Astrocyte (in vitro differentiated cells and primary cell): ENCODE measurements at regions not wholly inside any gene's neighbourhood (a gene's known extent, or its start where the extent isn't known, plus 50 kb on each side); places are given as distances from the start of the nearest gene placed in this dataset.

Experiments
- DNase-seq: peaks from one replicate; pipeline ENCODE4 v3.0.0-alpha.2; 2010; ENCODE audit warnings: low read depth
- FAIRE-seq: peaks from 2 replicates; lab custom pipeline; 2011; peaks lifted over from hg19 to GRCh38; lab: Jason Lieb, UNC
- H2AFZ ChIP-seq: 2 replicates; pipeline ENCODE4 v1.6.0; 2012; ENCODE audit warnings: low read depth, low read length, inconsistent platforms
- H3K27ac ChIP-seq: 2 replicates; pipeline ENCODE4 v1.5.1; 2011; ENCODE audit warnings: low read depth, low read length, inconsistent platforms
- H3K27me3 ChIP-seq: 2 replicates; pipeline ENCODE4 v1.6.0; 2011; ENCODE audit warnings: low read length, inconsistent platforms; ENCODE audit not compliant: insufficient read depth
- H3K36me3 ChIP-seq: 2 replicates; pipeline ENCODE4 v1.5.1; 2011; ENCODE audit warnings: low read length, inconsistent platforms; ENCODE audit not compliant: insufficient read depth
- H3K4me1 ChIP-seq: 2 replicates; pipeline ENCODE4 v1.5.1; 2011; ENCODE audit warnings: low read length, inconsistent platforms; ENCODE audit not compliant: insufficient read depth
- H3K4me2 ChIP-seq: 2 replicates; pipeline ENCODE4 v1.6.0; 2012; ENCODE audit warnings: low read length, inconsistent platforms
- H3K4me3 ChIP-seq: 2 replicates; pipeline ENCODE4 v1.5.1; 2011; ENCODE audit warnings: low read depth, mild to moderate bottlenecking, low read length, inconsistent platforms; ENCODE audit not compliant: insufficient read depth
- H3K79me2 ChIP-seq: 2 replicates; pipeline ENCODE4 v1.6.0; 2012; ENCODE audit warnings: mild to moderate bottlenecking, low read length, inconsistent platforms; ENCODE audit not compliant: insufficient read depth
- H3K9ac ChIP-seq: 2 replicates; pipeline ENCODE4 v1.6.0; 2012; ENCODE audit warnings: mild to moderate bottlenecking, low read length, inconsistent platforms
- H3K9me3 ChIP-seq: 2 replicates; pipeline ENCODE4 v1.5.1; 2012; ENCODE audit warnings: low read depth, mild to moderate bottlenecking, low read length, inconsistent platforms; ENCODE audit not compliant: insufficient read depth
- H4K20me1 ChIP-seq: 2 replicates; pipeline ENCODE4 v1.6.0; 2012; ENCODE audit warnings: low read length, inconsistent platforms; ENCODE audit not compliant: insufficient read depth
- H3K27ac Mint-ChIP-seq: one replicate; pipeline ENCODE4 v1.8.0; 2021; ENCODE audit warnings: mild to moderate bottlenecking, mixed read lengths; ENCODE audit not compliant: unreplicated experiment
- H3K27me3 Mint-ChIP-seq: one replicate; pipeline ENCODE4 v1.8.0; 2021; ENCODE audit warnings: low read depth, mixed read lengths; ENCODE audit not compliant: unreplicated experiment
- H3K36me3 Mint-ChIP-seq: one replicate; pipeline ENCODE4 v1.8.0; 2021; ENCODE audit warnings: low read depth, mixed read lengths; ENCODE audit not compliant: unreplicated experiment
- H3K4me1 Mint-ChIP-seq: one replicate; pipeline ENCODE4 v1.8.0; 2021; ENCODE audit warnings: low read depth, mixed read lengths; ENCODE audit not compliant: unreplicated experiment
- H3K4me3 Mint-ChIP-seq: one replicate; pipeline ENCODE4 v1.8.0; 2021; ENCODE audit warnings: mild to moderate bottlenecking, moderate library complexity, mixed read lengths; ENCODE audit not compliant: unreplicated experiment
- H3K9me3 Mint-ChIP-seq: one replicate; pipeline ENCODE4 v1.8.0; 2021; ENCODE audit warnings: mild to moderate bottlenecking, mixed read lengths; ENCODE audit not compliant: unreplicated experiment
- EZH2 ChIP-seq: IDR thresholded peaks from 2 replicates; pipeline ENCODE4 v1.6.1; 2012; ENCODE audit warnings: mild to moderate bottlenecking, low read length, inconsistent platforms; ENCODE audit not compliant: insufficient read depth
- TF ChIP-seq, protein P1 (sequence below): IDR thresholded peaks from 2 replicates; pipeline ENCODE4 v1.5.1; 2011; ENCODE audit warnings: low read depth, mild to moderate bottlenecking, inconsistent platforms, low read length, moderate library complexity; ENCODE audit not compliant: insufficient read depth

DNA sequence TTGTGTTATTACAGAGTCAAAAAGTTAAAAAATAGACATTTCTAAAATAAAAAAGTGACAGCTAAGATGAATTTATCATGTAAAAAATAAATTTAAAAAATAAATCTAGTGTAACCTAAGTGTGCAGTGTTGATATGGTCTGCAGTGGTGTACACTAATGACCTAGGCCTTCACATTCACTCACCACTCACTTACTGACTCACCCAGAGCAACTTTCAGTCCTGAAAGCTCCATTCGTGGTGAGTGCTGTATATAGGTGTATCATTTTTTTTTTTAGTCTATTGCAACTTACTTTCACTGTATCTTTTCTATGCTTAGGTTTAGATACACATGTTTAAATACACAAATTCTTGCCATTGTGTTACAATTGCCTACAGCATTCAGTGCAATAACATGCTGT, 459.4 kb upstream of the ROBO1 start:
- Mint-ChIP-seq H3K9me3 (peaks cover 5% of the 10 kb centered on the region), H3K27ac (no peak overlapping the region), H3K4me1 (peaks cover 8% of the 10 kb centered on the region), H3K27me3 (no peaks in the 10 kb centered on the region), H3K4me3 (no peak overlapping the region), H3K36me3 (no peaks in the 10 kb centered on the region)
- H2AFZ ChIP-seq = no peak overlapping the region
- FAIRE-seq = no peak
- H3K4me3 ChIP-seq = no peak overlapping the region
- peak; percentile 18 for DNase-seq
- no peaks in the 10 kb centered on the region for H3K36me3 ChIP-seq
- no peak overlapping the region for H3K27ac ChIP-seq
- TF ChIP-seq, protein P1, sequence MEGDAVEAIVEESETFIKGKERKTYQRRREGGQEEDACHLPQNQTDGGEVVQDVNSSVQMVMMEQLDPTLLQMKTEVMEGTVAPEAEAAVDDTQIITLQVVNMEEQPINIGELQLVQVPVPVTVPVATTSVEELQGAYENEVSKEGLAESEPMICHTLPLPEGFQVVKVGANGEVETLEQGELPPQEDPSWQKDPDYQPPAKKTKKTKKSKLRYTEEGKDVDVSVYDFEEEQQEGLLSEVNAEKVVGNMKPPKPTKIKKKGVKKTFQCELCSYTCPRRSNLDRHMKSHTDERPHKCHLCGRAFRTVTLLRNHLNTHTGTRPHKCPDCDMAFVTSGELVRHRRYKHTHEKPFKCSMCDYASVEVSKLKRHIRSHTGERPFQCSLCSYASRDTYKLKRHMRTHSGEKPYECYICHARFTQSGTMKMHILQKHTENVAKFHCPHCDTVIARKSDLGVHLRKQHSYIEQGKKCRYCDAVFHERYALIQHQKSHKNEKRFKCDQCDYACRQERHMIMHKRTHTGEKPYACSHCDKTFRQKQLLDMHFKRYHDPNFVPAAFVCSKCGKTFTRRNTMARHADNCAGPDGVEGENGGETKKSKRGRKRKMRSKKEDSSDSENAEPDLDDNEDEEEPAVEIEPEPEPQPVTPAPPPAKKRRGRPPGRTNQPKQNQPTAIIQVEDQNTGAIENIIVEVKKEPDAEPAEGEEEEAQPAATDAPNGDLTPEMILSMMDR = no peak
- TF ChIP-seq EZH2 = no peak
- no peak overlapping the region for H3K9ac ChIP-seq
- H3K4me1 ChIP-seq = peaks cover 2% of the 10 kb centered on the region
- H4K20me1 ChIP-seq = no peaks in the 10 kb centered on the region
- no peak overlapping the region for H3K4me2 ChIP-seq
- no peaks in the 10 kb centered on the region for H3K27me3 ChIP-seq
- no peaks in the 10 kb centered on the region for H3K79me2 ChIP-seq
- H3K9me3 ChIP-seq = no peaks in the 10 kb centered on the region

DNA sequence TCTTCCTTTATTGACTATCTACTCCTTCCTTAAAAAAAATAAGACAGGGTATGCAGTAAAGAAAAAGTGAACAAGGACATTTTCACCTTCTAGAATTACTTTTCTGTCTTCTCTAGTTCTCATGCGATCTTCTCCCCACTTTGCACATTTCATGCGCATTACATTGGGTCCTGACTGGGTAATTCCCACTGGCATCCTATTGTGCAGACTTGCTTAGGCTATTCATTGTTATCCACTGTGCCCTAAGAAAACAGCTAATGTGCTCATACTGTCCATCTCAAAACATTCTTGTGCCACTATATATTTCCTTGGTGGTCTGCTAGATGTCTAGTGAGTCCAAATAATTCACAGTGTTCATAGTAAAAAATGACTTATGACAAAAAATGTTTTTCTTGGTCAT, 447.4 kb upstream of the ROBO1 start:
- Histone ChIP-seq H3K36me3 (no peaks in the 10 kb centered on the region), H3K4me3 (no peak overlapping the region), H3K79me2 (no peaks in the 10 kb centered on the region), H3K27ac (no peak overlapping the region), H2AFZ (no peak overlapping the region), H4K20me1 (no peaks in the 10 kb centered on the region), H3K9me3 (no peaks in the 10 kb centered on the region), H3K4me2 (no peak overlapping the region), H3K27me3 (no peaks in the 10 kb centered on the region), H3K4me1 (no peaks in the 10 kb centered on the region), H3K9ac (no peak overlapping the region)
- Mint-ChIP-seq H3K4me1 (no peaks in the 10 kb centered on the region), H3K27me3 (no peaks in the 10 kb centered on the region), H3K4me3 (no peak overlapping the region), H3K36me3 (no peaks in the 10 kb centered on the region), H3K27ac (no peak overlapping the region), H3K9me3 (no peaks in the 10 kb centered on the region)
- FAIRE-seq = no peak
- no peak for DNase-seq
- no peak for TF ChIP-seq EZH2
- TF ChIP-seq, protein P1 = no peak

DNA sequence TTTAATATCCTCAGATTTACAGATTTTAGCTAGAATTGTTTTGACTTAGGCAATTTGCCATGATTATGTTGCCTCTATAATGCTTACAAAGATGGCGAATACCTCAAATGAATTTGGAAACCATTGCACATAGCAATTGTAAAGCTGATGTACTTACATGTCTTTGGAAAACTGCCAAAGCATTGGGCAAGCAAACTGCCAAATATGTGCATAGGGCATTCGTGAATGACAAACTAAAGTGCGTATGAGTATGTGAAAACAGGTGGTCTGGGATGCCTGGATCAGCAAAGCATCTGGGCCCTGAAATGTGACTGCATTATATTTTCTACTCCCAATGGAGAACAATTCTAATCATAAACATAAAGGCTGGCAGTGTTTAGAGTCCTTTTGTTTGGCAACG, 445.3 kb upstream of the ROBO1 start:
- no peak overlapping the region for H3K9ac ChIP-seq
- no peaks in the 10 kb centered on the region for H3K79me2 ChIP-seq
- FAIRE-seq (no peak), DNase-seq (no peak)
- H3K36me3 Mint-ChIP-seq = no peaks in the 10 kb centered on the region
- no peak overlapping the region for H3K4me3 Mint-ChIP-seq
- H3K27ac ChIP-seq = no peak overlapping the region
- no peak overlapping the region for H3K4me2 ChIP-seq
- no peaks in the 10 kb centered on the region for H3K36me3 ChIP-seq
- no peaks in the 10 kb centered on the region for H3K9me3 Mint-ChIP-seq
- H3K27me3 ChIP-seq = no peaks in the 10 kb centered on the region
- H3K4me3 ChIP-seq = no peak overlapping the region
- TF ChIP-seq, protein P1 = no peak
- H3K4me1 ChIP-seq = no peaks in the 10 kb centered on the region
- no peaks in the 10 kb centered on the region for H3K27me3 Mint-ChIP-seq
- no peak overlapping the region for H3K27ac Mint-ChIP-seq
- H4K20me1 ChIP-seq = no peaks in the 10 kb centered on the region
- no peaks in the 10 kb centered on the region for H3K4me1 Mint-ChIP-seq
- H3K9me3 ChIP-seq = no peaks in the 10 kb centered on the region
- H2AFZ ChIP-seq = no peak overlapping the region
